ENCODE measurements at regions not wholly inside any gene's neighbourhood (a gene's known extent, or its start where the extent isn't known, plus 50 kb on each side); places are given as distances from the start of the nearest gene placed in this dataset.

DNA sequence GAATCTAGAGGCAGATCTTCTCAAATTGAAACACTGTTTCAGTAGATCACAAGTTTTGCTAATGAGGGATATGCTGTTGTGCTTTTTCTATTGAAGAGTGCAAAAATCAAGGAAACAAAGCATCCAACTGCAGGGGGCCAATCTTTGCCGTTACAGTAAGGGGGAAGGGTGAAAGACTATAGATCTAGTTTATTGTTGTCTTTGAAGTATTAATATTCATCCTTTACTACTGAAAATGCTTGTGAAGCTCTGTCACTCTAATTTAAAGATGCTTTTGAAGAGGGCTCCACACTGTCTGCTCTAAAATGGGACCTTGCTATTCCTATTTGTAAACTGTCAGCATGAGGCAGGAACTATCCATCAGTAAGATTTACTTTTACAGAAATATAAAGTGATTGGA is 110.3 kb downstream of the MBL2 start:
- Histone ChIP-seq H3K9me3 (ENCODE audit: control insufficient read depth in 1 of 2, insufficient read depth in 1 of 2, low read depth in 1 of 2, low read length in 2 of 2) (no peaks in the 10 kb centered on the region), H3K9ac (ENCODE audit: low read length) (no peak overlapping the region), H3K79me2 (ENCODE audit: insufficient read depth, low read length) (no peaks in the 10 kb centered on the region), H3K4me3 (replicated peaks in 1 of 2; ENCODE audit: low read depth in 1 of 2, low read length in 2 of 2) (no peak overlapping the region), H3K36me3 (ENCODE audit: control insufficient read depth in 1 of 2, insufficient read depth in 2 of 2, low read length in 2 of 2) (no peaks in the 10 kb centered on the region), H3K9me2 (ENCODE audit: insufficient read depth) (no peaks in the 10 kb centered on the region), H2AFZ (ENCODE audit: low read depth, low read length, poor library complexity, severe bottlenecking) (no peak overlapping the region), H3K4me2 (ENCODE audit: low read length) (no peak overlapping the region), H3K27ac (ENCODE audit: low read depth, low read length) (no peak overlapping the region), H4K20me1 (ENCODE audit: insufficient read depth) (no peaks in the 10 kb centered on the region), H3K4me1 (ENCODE audit: control insufficient read depth in 1 of 2, insufficient read depth in 2 of 2, low read length in 2 of 2) (no peaks in the 10 kb centered on the region), H3K27me3 (ENCODE audit: insufficient read depth, low read length) (no peaks in the 10 kb centered on the region)
- TF ChIP-seq POLR2AphosphoS5 (IDR thresholded peaks at IDR 0.05; ENCODE audit: low read depth, low read length) = no peak
- BruUV-seq (replicated peaks) = no TSS peak
- intact Hi-C loops (cut with micrococcal nuclease) = no loop called here
- CTCF ChIA-PET = no interaction called here
- DNase-seq (ENCODE audit: low read depth, low spot score) (no peak), ATAC-seq (no peak)
- POLR2A ChIA-PET = no interaction called here
- RAD21 ChIA-PET (ENCODE audit: low non-redundant PET in 1 of 2, low total read pairs in 2 of 2, uncharacterized antibody in 2 of 2, unreplicated experiment in 2 of 2) = no interaction called here

DNA sequence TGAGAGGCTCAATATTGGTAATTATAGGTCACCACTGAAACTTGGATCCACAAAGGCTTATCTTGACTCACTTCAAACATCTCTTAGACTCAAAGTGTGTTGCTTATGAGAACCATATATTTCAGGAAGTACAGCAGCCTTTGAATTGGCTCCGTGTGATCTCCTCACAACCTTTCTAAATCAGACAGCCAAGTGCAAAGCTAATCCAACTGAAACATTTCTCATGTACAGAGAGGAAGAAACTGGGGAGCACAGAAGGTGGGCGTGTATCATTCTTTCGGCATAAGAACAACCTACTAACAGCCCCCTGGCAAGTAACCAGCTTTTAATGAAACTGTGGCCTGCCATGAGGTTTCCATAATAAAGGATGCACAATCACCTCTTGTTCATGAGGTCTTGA is 109.4 kb downstream of the MBL2 start:
- Histone ChIP-seq H3K4me3 (replicated peaks in 1 of 2; ENCODE audit: low read depth in 1 of 2, low read length in 2 of 2) (no peak overlapping the region), H3K4me1 (ENCODE audit: control insufficient read depth in 1 of 2, insufficient read depth in 2 of 2, low read length in 2 of 2) (no peaks in the 10 kb centered on the region), H3K9me3 (ENCODE audit: control insufficient read depth in 1 of 2, insufficient read depth in 1 of 2, low read depth in 1 of 2, low read length in 2 of 2) (no peaks in the 10 kb centered on the region), H3K79me2 (ENCODE audit: insufficient read depth, low read length) (no peaks in the 10 kb centered on the region), H3K9ac (ENCODE audit: low read length) (no peak overlapping the region), H3K4me2 (ENCODE audit: low read length) (no peak overlapping the region), H2AFZ (ENCODE audit: low read depth, low read length, poor library complexity, severe bottlenecking) (no peak overlapping the region), H3K9me2 (ENCODE audit: insufficient read depth) (no peaks in the 10 kb centered on the region), H3K27me3 (ENCODE audit: insufficient read depth, low read length) (no peaks in the 10 kb centered on the region), H3K36me3 (ENCODE audit: control insufficient read depth in 1 of 2, insufficient read depth in 2 of 2, low read length in 2 of 2) (no peaks in the 10 kb centered on the region), H4K20me1 (ENCODE audit: insufficient read depth) (no peaks in the 10 kb centered on the region), H3K27ac (ENCODE audit: low read depth, low read length) (no peak overlapping the region)
- DNase-seq (ENCODE audit: low read depth, low spot score) = no peak
- BruUV-seq (replicated peaks) = no TSS peak
- ChIA-PET RAD21 (ENCODE audit: low non-redundant PET in 1 of 2, low total read pairs in 2 of 2, uncharacterized antibody in 2 of 2, unreplicated experiment in 2 of 2) (no interaction called here), CTCF (no interaction called here), POLR2A (no interaction called here)
- intact Hi-C loops (cut with micrococcal nuclease) = no loop called here
- ATAC-seq = no peak
- TF ChIP-seq FOSL1 (IDR thresholded peaks at IDR 0.05; ENCODE audit: low read depth) (no peak), TCF7L2 (IDR thresholded peaks at IDR 0.05; ENCODE audit: borderline replicate concordance, extremely low read depth, insufficient read depth, insufficient read length) (no peak), JUND (IDR thresholded peaks at IDR 0.05) (no peak), YY1 (IDR thresholded peaks at IDR 0.05; ENCODE audit: extremely low read depth, insufficient replicate concordance, low read depth, low read length) (no peak), POLR2A (IDR thresholded peaks at IDR 0.05; ENCODE audit: borderline replicate concordance, extremely low read depth, insufficient read depth, insufficient read length) (no peak), ELF1 (IDR thresholded peaks at IDR 0.05; ENCODE audit: borderline replicate concordance, low read depth) (no peak), SRF (IDR thresholded peaks at IDR 0.05; ENCODE audit: low read depth) (no peak), EZH2 (IDR thresholded peaks at IDR 0.05) (no peak)
- TF ChIP-seq, protein P1, sequence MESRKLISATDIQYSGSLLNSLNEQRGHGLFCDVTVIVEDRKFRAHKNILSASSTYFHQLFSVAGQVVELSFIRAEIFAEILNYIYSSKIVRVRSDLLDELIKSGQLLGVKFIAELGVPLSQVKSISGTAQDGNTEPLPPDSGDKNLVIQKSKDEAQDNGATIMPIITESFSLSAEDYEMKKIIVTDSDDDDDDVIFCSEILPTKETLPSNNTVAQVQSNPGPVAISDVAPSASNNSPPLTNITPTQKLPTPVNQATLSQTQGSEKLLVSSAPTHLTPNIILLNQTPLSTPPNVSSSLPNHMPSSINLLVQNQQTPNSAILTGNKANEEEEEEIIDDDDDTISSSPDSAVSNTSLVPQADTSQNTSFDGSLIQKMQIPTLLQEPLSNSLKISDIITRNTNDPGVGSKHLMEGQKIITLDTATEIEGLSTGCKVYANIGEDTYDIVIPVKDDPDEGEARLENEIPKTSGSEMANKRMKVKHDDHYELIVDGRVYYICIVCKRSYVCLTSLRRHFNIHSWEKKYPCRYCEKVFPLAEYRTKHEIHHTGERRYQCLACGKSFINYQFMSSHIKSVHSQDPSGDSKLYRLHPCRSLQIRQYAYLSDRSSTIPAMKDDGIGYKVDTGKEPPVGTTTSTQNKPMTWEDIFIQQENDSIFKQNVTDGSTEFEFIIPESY (IDR thresholded peaks at IDR 0.05; ENCODE audit: extremely low read depth, insufficient replicate concordance, low read length) = no peak
- TF ChIP-seq, protein P2, sequence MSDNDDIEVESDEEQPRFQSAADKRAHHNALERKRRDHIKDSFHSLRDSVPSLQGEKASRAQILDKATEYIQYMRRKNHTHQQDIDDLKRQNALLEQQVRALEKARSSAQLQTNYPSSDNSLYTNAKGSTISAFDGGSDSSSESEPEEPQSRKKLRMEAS (IDR thresholded peaks at IDR 0.05) = no peak
- TF ChIP-seq, protein P3, sequence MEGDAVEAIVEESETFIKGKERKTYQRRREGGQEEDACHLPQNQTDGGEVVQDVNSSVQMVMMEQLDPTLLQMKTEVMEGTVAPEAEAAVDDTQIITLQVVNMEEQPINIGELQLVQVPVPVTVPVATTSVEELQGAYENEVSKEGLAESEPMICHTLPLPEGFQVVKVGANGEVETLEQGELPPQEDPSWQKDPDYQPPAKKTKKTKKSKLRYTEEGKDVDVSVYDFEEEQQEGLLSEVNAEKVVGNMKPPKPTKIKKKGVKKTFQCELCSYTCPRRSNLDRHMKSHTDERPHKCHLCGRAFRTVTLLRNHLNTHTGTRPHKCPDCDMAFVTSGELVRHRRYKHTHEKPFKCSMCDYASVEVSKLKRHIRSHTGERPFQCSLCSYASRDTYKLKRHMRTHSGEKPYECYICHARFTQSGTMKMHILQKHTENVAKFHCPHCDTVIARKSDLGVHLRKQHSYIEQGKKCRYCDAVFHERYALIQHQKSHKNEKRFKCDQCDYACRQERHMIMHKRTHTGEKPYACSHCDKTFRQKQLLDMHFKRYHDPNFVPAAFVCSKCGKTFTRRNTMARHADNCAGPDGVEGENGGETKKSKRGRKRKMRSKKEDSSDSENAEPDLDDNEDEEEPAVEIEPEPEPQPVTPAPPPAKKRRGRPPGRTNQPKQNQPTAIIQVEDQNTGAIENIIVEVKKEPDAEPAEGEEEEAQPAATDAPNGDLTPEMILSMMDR (IDR thresholded peaks at IDR 0.05 in 2 of 3, conservative IDR thresholded peaks at IDR 0.05 in 1 of 3; ENCODE audit: borderline replicate concordance in 1 of 3, insufficient read depth in 1 of 3, low read depth in 2 of 3, low read length in 2 of 3) = no peak
- TF ChIP-seq, protein P4, sequence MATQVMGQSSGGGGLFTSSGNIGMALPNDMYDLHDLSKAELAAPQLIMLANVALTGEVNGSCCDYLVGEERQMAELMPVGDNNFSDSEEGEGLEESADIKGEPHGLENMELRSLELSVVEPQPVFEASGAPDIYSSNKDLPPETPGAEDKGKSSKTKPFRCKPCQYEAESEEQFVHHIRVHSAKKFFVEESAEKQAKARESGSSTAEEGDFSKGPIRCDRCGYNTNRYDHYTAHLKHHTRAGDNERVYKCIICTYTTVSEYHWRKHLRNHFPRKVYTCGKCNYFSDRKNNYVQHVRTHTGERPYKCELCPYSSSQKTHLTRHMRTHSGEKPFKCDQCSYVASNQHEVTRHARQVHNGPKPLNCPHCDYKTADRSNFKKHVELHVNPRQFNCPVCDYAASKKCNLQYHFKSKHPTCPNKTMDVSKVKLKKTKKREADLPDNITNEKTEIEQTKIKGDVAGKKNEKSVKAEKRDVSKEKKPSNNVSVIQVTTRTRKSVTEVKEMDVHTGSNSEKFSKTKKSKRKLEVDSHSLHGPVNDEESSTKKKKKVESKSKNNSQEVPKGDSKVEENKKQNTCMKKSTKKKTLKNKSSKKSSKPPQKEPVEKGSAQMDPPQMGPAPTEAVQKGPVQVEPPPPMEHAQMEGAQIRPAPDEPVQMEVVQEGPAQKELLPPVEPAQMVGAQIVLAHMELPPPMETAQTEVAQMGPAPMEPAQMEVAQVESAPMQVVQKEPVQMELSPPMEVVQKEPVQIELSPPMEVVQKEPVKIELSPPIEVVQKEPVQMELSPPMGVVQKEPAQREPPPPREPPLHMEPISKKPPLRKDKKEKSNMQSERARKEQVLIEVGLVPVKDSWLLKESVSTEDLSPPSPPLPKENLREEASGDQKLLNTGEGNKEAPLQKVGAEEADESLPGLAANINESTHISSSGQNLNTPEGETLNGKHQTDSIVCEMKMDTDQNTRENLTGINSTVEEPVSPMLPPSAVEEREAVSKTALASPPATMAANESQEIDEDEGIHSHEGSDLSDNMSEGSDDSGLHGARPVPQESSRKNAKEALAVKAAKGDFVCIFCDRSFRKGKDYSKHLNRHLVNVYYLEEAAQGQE (IDR thresholded peaks at IDR 0.05; ENCODE audit: low read depth) = no peak

Data from HCT116 (cell line).